HEK293 (cell line): ENCODE measurements at regions not wholly inside any gene's neighbourhood (a gene's known extent, or its start where the extent isn't known, plus 50 kb on each side); places are given as distances from the start of the nearest gene placed in this dataset.

Experiments used
- REST ChIP-seq: fragments of 450-650 bp; formaldehyde crosslinking; IDR thresholded peaks from 2 replicates; pipeline ENCODE4 v1.5.1; 2016; ENCODE audit warnings: missing biosample characterization, missing genetic modification characterization
- TCF7L2 ChIP-seq: IDR thresholded peaks from 2 replicates; pipeline ENCODE4 v1.6.1; 2011; ENCODE audit warnings: low read depth, mild to moderate bottlenecking, inconsistent platforms, low read length, moderate library complexity, borderline replicate concordance
- ZBTB21 ChIP-seq: fragments of 450-650 bp; formaldehyde crosslinking; IDR thresholded peaks from 2 replicates; pipeline ENCODE4 v1.5.1; 2017; ENCODE audit warnings: missing biosample characterization, missing genetic modification characterization
- ZNF138 ChIP-seq: fragments of 450-650 bp; formaldehyde crosslinking; IDR thresholded peaks from 2 replicates; pipeline ENCODE4 v1.5.1; 2016; ENCODE audit warnings: missing biosample characterization, missing genetic modification characterization, borderline replicate concordance
- ZNF211 ChIP-seq: fragments of 450-650 bp; formaldehyde crosslinking; IDR thresholded peaks from 2 replicates; pipeline ENCODE4 v1.5.1; 2016; ENCODE audit warnings: low read depth, missing biosample characterization, missing genetic modification characterization
- ZNF274 ChIP-seq, 2 experiments: fragments of 200-500 bp in 1 of 2; fragments of 450-650 bp in 1 of 2; sonication (Bioruptor generic) in 1 of 2; formaldehyde crosslinking in 1 of 2; IDR thresholded peaks; 2 replicates each; pipeline versions ENCODE4 v1.5.1 to v1.6.1; 2014 to 2016; ENCODE audit warnings: borderline replicate concordance in 1 of 2, inconsistent platforms in 1 of 2, low read length in 1 of 2, missing biosample characterization in 1 of 2, missing genetic modification characterization in 1 of 2
- ZNF501 ChIP-seq: fragments of 450-650 bp; formaldehyde crosslinking; IDR thresholded peaks from 2 replicates; pipeline ENCODE4 v1.5.1; 2016; ENCODE audit warnings: missing biosample characterization, missing genetic modification characterization
- ZNF510 ChIP-seq: fragments of 450-650 bp; formaldehyde crosslinking; IDR thresholded peaks from 2 replicates; pipeline ENCODE4 v1.5.1; 2018; ENCODE audit warnings: mild to moderate bottlenecking, missing genetic modification characterization, missing biosample characterization; ENCODE audit not compliant: insufficient replicate concordance
- ZNF76 ChIP-seq: fragments of 450-650 bp; formaldehyde crosslinking; IDR thresholded peaks from 2 replicates; pipeline ENCODE4; 2016; ENCODE audit warnings: low read depth, missing biosample characterization, missing genetic modification characterization, borderline replicate concordance
- TF ChIP-seq, protein P1 (sequence below): fragments of 450-650 bp; formaldehyde crosslinking; IDR thresholded peaks from 2 replicates; pipeline ENCODE4 v1.5.1; 2016; ENCODE audit warnings: missing biosample characterization, missing genetic modification characterization
- TF ChIP-seq, protein P2 (sequence below): fragments of 450-650 bp; formaldehyde crosslinking; IDR thresholded peaks from 2 replicates; pipeline ENCODE4 v1.5.1; 2017; ENCODE audit warnings: missing biosample characterization, missing genetic modification characterization

DNA sequence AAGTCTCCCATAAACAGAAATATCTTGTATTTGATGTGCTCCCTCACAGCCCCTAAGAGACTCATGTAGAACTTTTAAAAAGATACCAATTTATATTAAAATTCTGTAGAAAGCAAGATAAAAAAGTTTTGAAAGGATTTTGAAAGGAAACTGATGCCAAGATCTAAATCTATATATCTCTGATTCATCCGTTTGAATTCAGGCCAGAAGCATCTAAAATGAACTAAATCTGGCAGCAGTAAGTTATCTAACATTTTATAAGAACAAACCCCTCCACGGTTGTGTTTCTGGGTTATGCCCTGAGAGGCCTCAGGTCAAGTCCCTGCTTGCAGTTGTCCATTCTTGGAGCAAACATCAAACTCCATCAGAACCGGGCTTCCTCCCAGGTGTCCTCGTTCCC is 165.8 kb downstream of the FBXO15 start:
- TF ChIP-seq, protein P1, sequence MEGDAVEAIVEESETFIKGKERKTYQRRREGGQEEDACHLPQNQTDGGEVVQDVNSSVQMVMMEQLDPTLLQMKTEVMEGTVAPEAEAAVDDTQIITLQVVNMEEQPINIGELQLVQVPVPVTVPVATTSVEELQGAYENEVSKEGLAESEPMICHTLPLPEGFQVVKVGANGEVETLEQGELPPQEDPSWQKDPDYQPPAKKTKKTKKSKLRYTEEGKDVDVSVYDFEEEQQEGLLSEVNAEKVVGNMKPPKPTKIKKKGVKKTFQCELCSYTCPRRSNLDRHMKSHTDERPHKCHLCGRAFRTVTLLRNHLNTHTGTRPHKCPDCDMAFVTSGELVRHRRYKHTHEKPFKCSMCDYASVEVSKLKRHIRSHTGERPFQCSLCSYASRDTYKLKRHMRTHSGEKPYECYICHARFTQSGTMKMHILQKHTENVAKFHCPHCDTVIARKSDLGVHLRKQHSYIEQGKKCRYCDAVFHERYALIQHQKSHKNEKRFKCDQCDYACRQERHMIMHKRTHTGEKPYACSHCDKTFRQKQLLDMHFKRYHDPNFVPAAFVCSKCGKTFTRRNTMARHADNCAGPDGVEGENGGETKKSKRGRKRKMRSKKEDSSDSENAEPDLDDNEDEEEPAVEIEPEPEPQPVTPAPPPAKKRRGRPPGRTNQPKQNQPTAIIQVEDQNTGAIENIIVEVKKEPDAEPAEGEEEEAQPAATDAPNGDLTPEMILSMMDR = no peak
- TF ChIP-seq REST (tag by site-specific recombination) = no peak
- no peak for TF ChIP-seq ZNF138
- TF ChIP-seq ZNF76 (tag by site-specific recombination) = no peak
- TF ChIP-seq ZNF510 (tag by site-specific recombination) = no peak
- no peak for TF ChIP-seq ZNF274 (IDR thresholded peaks at IDR 0.05; ENCODE audit: low read length)
- TF ChIP-seq ZNF274 (tag by site-specific recombination; IDR thresholded peaks at IDR 0.05; ENCODE audit: borderline replicate concordance) = no peak
- TF ChIP-seq, protein P2, sequence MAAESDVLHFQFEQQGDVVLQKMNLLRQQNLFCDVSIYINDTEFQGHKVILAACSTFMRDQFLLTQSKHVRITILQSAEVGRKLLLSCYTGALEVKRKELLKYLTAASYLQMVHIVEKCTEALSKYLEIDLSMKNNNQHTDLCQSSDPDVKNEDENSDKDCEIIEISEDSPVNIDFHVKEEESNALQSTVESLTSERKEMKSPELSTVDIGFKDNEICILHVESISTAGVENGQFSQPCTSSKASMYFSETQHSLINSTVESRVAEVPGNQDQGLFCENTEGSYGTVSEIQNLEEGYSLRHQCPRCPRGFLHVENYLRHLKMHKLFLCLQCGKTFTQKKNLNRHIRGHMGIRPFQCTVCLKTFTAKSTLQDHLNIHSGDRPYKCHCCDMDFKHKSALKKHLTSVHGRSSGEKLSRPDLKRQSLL (tag by site-specific recombination) = no peak
- TF ChIP-seq TCF7L2 = no peak
- no peak for TF ChIP-seq ZNF501 (tag by site-specific recombination)
- TF ChIP-seq ZNF211 = no peak
- no peak for TF ChIP-seq ZBTB21 (tag by site-specific recombination)
